Peyer's patch (tissue), 4 donors: ENCODE measurements at regions not wholly inside any gene's neighbourhood (a gene's known extent, or its start where the extent isn't known, plus 50 kb on each side); places are given as distances from the start of the nearest gene placed in this dataset.
"Not testable (repeated sequence)": the region's sequence is repeated elsewhere in the genome, so short reads cannot be mapped to it uniquely, and the experiment has no call there.

Source experiments
- DNase-seq, 3 donors: peaks; one replicate each; pipeline ENCODE4 v3.0.0-alpha.2; 2017 to 2019
- H3K27ac ChIP-seq, 4 donors: fragments of 200-600 bp; sonication (generic); one replicate each; pipeline ENCODE4 v1.5.1; 2016 to 2019
- H3K27me3 ChIP-seq, 2 donors: fragments of 200-600 bp; sonication (generic); one replicate each; pipeline ENCODE4 v1.5.1; 2019
- H3K36me3 ChIP-seq, 3 donors: fragments of 200-600 bp; sonication (generic); one replicate each; pipeline ENCODE4 v1.5.1; 2016 to 2019
- H3K4me1 ChIP-seq, 4 donors: fragments of 200-600 bp; sonication (generic); one replicate each; pipeline ENCODE4 v1.5.1; 2016 to 2019
- H3K4me3 ChIP-seq, 4 donors: fragments of 200-600 bp; sonication (generic); 1 replicate in 3 of 4; 2 replicates in 1 of 4; pipeline ENCODE4 v1.5.1; 2016 to 2019; ENCODE audit warnings: mild to moderate bottlenecking in 1 of 4
- H3K9me3 ChIP-seq, 4 donors: fragments of 200-600 bp; sonication (generic); one replicate each; pipeline ENCODE4 v1.5.1; 2016 to 2019; ENCODE audit warnings: mild to moderate bottlenecking in 1 of 4
- CTCF ChIP-seq, 6 experiments: fragments of 450-650 bp in 4 of 6; fragments of 200-600 bp in 2 of 6; sonication (generic) in 1 of 6; IDR thresholded peaks; one replicate each; pipeline ENCODE4 v1.5.1; 2017 to 2019; ENCODE audit warnings: antibody characterized with exemption in 6 of 6, mild to moderate bottlenecking in 3 of 6, moderate library complexity in 1 of 6
- POLR2A ChIP-seq, 2 donors: fragments of 450-650 bp; IDR thresholded peaks; one replicate each; pipeline ENCODE4 v1.5.1; 2017; ENCODE audit warnings: antibody characterized with exemption in 2 of 2, mild to moderate bottlenecking in 2 of 2, moderate library complexity in 2 of 2

DNA sequence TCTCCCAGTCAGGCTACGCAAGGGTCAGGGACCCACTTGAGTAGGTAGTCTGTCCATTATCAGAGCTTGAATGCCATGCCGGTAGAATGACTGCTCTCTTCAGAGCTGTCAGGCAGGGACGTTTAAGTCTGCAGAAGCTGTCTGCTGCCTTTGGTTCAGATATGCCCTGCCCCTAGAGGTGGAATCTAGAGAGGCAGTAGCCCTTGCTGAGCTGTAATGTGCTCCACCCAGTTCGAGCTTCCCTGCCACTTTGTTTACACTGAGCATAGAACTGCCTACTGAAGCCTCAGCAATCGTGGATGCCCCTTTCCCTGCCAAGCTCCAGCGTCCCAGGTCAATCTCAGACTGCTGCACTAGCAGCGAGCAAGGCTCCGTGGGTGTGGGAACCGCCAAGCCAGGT, 57.5 kb upstream of the SETMAR start:
- DNase-seq: no peak

GRCh38 chr3:4247391-4247790, 55.8 kb upstream of the SETMAR start:
- DNase-seq: no peak
- Histone ChIP-seq H3K4me3 (no peak overlapping the region), H3K27me3 (no peaks in the 10 kb centered on the region), H3K9me3 (no peaks in the 10 kb centered on the region), H3K36me3 (no peaks in the 10 kb centered on the region), H3K4me1 (no peaks in the 10 kb centered on the region), H3K27ac (no peak overlapping the region)
- TF ChIP-seq POLR2A (IDR thresholded peaks at IDR 0.05) (no peak), CTCF (IDR thresholded peaks at IDR 0.05) (no peak)

More for the DNA sequence above, 57.5 kb upstream of the SETMAR start:
- TF ChIP-seq CTCF (IDR thresholded peaks at IDR 0.05) (no peak), POLR2A (IDR thresholded peaks at IDR 0.05) (no peak)
- no peak overlapping the region for H3K4me3 ChIP-seq
- no peaks in the 10 kb centered on the region for H3K36me3 ChIP-seq
- H3K9me3 ChIP-seq: no peaks in the 10 kb centered on the region
- H3K27me3 ChIP-seq: no peaks in the 10 kb centered on the region
- H3K27ac ChIP-seq: no peak overlapping the region
- no peaks in the 10 kb centered on the region for H3K4me1 ChIP-seq

- Histone ChIP-seq H3K36me3 (no peaks in the 10 kb centered on the region), H3K4me1 (no peaks in the 10 kb centered on the region), H3K4me3 (no peak overlapping the region), H3K27me3 (no peaks in the 10 kb centered on the region), H3K9me3 (no peaks in the 10 kb centered on the region), H3K27ac (no peak overlapping the region)
- TF ChIP-seq CTCF (IDR thresholded peaks at IDR 0.05): no peak
- TF ChIP-seq POLR2A (IDR thresholded peaks at IDR 0.05): no peak
- no peak for DNase-seq
Measured at GRCh38 chr3:4250064-4250463, 53.1 kb upstream of the SETMAR start.

- Histone ChIP-seq H3K36me3 (no peaks in the 10 kb centered on the region), H3K4me3 (no peak overlapping the region), H3K4me1 (no peaks in the 10 kb centered on the region), H3K27me3 (no peaks in the 10 kb centered on the region), H3K27ac (no peak overlapping the region), H3K9me3 (no peaks in the 10 kb centered on the region)
- TF ChIP-seq POLR2A (IDR thresholded peaks at IDR 0.05) (no peak), CTCF (IDR thresholded peaks at IDR 0.05) (no peak)
- no peak for DNase-seq
Measured at GRCh38 chr3:4251412-4251811, 51.8 kb upstream of the SETMAR start.

DNA sequence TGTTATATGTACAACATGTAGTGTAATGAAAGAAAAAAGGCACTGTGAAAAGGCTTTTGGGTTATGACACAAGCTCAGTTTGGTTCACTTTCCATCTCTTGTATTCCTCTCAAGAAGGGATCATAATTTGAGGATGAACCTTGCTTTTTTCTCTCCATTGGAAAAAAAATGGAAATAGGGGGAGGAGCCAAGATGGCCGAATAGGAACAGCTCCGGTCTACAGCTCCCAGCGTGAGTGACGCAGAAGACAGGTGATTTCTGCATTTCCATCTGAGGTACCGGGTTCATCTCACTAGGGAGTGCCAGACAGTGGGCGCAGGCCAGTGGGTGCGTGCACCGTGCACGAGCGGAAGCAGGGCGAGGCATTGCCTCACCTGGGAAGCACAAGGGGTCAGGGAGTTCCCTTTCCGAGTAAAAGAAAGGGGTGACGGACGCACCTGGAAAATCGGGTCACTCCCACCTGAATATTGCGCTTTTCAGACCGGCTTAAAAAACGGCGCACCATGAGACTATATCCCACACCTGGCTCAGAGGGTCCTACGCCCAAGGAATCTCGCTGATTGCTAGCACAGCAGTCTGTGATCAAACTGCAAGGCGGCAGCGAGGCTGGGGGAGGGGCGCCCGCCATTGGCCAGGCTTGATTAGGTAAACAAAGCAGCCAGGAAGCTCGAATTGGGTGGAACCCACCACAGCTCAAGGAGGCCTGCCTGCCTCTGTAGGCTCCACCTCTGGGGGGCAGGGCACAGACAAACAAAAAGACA, 49.9 kb upstream of the SETMAR start:
- not testable (repeated sequence) for H3K36me3 ChIP-seq, H3K4me3 ChIP-seq, H3K27ac ChIP-seq, H3K4me1 ChIP-seq, DNase-seq, H3K9me3 ChIP-seq, H3K27me3 ChIP-seq
